ENCODE measurements at regions not wholly inside any gene's neighbourhood (a gene's known extent, or its start where the extent isn't known, plus 50 kb on each side); places are given as distances from the start of the nearest gene placed in this dataset.

GRCh38 chrX:92270936-92271855 is 492.0 kb downstream of the PCDH11X start (continued):
- TF ChIP-seq CHD7 (IDR thresholded peaks at IDR 0.05; ENCODE audit: insufficient replicate concordance, low read length) (peak; percentile 90), SP1 (IDR thresholded peaks at IDR 0.05; ENCODE audit: low read depth, low read length) (peak; percentile 62; the same call in 1 of the 2 replicates), ATF3 (IDR thresholded peaks at IDR 0.05; ENCODE audit: insufficient read depth, low read depth, low read length) (no peak), SP2 (IDR thresholded peaks at IDR 0.05; ENCODE audit: low read length) (no peak), NANOG (IDR thresholded peaks at IDR 0.05; ENCODE audit: insufficient read depth, low read depth, low read length, poor library complexity, severe bottlenecking) (peak; percentile 75), POU5F1 (IDR thresholded peaks at IDR 0.05; ENCODE audit: low read depth, low read length) (peak; percentile 66; the same call in 1 of the 2 replicates)

All from H1 (cell line).